ENCODE measurements at regions not wholly inside any gene's neighbourhood (a gene's known extent, or its start where the extent isn't known, plus 50 kb on each side); places are given as distances from the start of the nearest gene placed in this dataset.

DNA sequence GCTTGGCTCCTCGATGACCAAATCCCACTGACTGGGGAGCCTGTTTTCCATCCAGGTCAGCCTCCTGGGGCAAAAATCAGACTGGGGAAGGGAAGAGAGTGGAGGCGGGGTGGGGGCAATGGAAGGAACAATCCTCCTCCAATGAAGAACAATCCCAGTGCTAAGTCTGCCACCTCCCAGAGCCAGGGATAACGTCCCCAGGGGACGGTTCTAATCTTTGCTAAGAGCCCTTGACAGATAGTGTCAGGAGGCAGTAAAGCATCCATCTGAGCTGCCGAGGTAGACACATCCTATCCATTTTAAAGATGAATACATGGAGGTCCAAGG, 298.5 kb upstream of the MSX2 start:
- WGBS, 2 experiments (ENCODE audit: extremely low coverage in 1 of 2, insufficient coverage in 1 of 2, insufficient read length in 1 of 2, insufficient replicate concordance in 2 of 2, low coverage in 1 of 2, low lambda C conversion rate in 2 of 2, missing lambda C conversion rate in 1 of 2) = 82% methylated on average over 5 of the region's 5 CpGs; no CpG with 5 or more reads in 1 of the 2 experiments
- Histone ChIP-seq H3K4me2 (ENCODE audit: insufficient read depth in 1 of 2, low read depth in 2 of 2, low read length in 2 of 2) (no peak overlapping the region), H3K9me3 (ENCODE audit: insufficient read depth in 2 of 2, low read depth in 1 of 2, low read length in 1 of 2) (no peaks in the 10 kb centered on the region), H3K79me1 (ENCODE audit: low read depth, low read length) (no peaks in the 10 kb centered on the region), H2BK120ac (replicated peaks; ENCODE audit: low read depth, low read length) (no peak overlapping the region), H3K4me3 (ENCODE audit: extremely low read depth in 1 of 4, insufficient read depth in 2 of 4, low read depth in 3 of 4, low read length in 4 of 4) (no peak overlapping the region), H3K9ac (replicated peaks in 1 of 4; ENCODE audit: extremely low read depth in 1 of 4, low read depth in 3 of 4, low read length in 3 of 4) (no peak overlapping the region), H3K36me3 (ENCODE audit: control insufficient read depth in 2 of 4, insufficient read depth in 4 of 4, low read length in 3 of 4) (no peaks in the 10 kb centered on the region), H3K18ac (ENCODE audit: extremely low read depth, low read length) (no peak overlapping the region), H3K4me1 (replicated peaks in 1 of 4; ENCODE audit: control insufficient read depth in 3 of 4, insufficient read depth in 4 of 4, low read length in 3 of 4) (no peaks in the 10 kb centered on the region), H3K23ac (ENCODE audit: insufficient read length) (no peak overlapping the region), H3K4ac (replicated peaks; ENCODE audit: insufficient read length, low read depth, low read length) (no peak overlapping the region), H4K91ac (replicated peaks; ENCODE audit: insufficient read length, low read length) (no peak overlapping the region), H3K27ac (ENCODE audit: low read depth, low read length) (no peak overlapping the region), H3K79me2 (ENCODE audit: control insufficient read depth in 1 of 2, insufficient read depth in 2 of 2, low read length in 2 of 2) (no peaks in the 10 kb centered on the region), H2BK15ac (ENCODE audit: low read length) (no peak overlapping the region), H4K5ac (ENCODE audit: insufficient read length, low read depth, low read length) (no peak overlapping the region), H3K27me3 (replicated peaks in 1 of 4; ENCODE audit: control insufficient read depth in 3 of 4, extremely low read depth in 1 of 4, insufficient read depth in 3 of 4, low read length in 3 of 4) (no peaks in the 10 kb centered on the region), H2BK5ac (ENCODE audit: low read depth, low read length) (no peak overlapping the region), H3K56ac (replicated peaks; ENCODE audit: insufficient read length, low read depth, low read length) (no peak overlapping the region), H2BK12ac (ENCODE audit: low read depth, low read length) (peak overlapping the region; percentile 35; the same call in 1 of the 2 replicates), H4K20me1 (replicated peaks in 1 of 2; ENCODE audit: control insufficient read depth in 1 of 2, insufficient read depth in 2 of 2, low read length in 2 of 2) (no peaks in the 10 kb centered on the region), H3K14ac (ENCODE audit: insufficient read length) (no peak overlapping the region), H2AK5ac (ENCODE audit: low read depth, low read length) (no peak overlapping the region), H3K23me2 (ENCODE audit: low read depth, low read length) (no peaks in the 10 kb centered on the region), H2AFZ (ENCODE audit: low read length) (no peak overlapping the region), H4K8ac (ENCODE audit: extremely low read depth, insufficient read depth, low read length) (no peak overlapping the region), H2BK20ac (ENCODE audit: low read length) (no peak overlapping the region)
- CTCF ChIA-PET (ENCODE audit: partially characterized antibody) = interaction anchor here (0.6 to 4.3 kb wide), 5 partner anchors 39 to 310 kb away, joined by 3 to 12 read pairs (median 6); no protein-coding TSS in a partner anchor
- FAIRE-seq (no peak), DNase-seq (ENCODE audit: low read depth in 1 of 2, low spot score in 2 of 2) (no peak)
- POLR2A ChIA-PET (ENCODE audit: partially characterized antibody) = interaction anchor here (0.8 kb wide), 1 partner anchor 9 kb away, joined by 3 read pairs; no protein-coding TSS in a partner anchor
- TF ChIP-seq SP4 (IDR thresholded peaks at IDR 0.05; ENCODE audit: low read length) = no peak
- TF ChIP-seq, protein P1, sequence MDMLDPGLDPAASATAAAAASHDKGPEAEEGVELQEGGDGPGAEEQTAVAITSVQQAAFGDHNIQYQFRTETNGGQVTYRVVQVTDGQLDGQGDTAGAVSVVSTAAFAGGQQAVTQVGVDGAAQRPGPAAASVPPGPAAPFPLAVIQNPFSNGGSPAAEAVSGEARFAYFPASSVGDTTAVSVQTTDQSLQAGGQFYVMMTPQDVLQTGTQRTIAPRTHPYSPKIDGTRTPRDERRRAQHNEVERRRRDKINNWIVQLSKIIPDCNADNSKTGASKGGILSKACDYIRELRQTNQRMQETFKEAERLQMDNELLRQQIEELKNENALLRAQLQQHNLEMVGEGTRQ (IDR thresholded peaks at IDR 0.05; ENCODE audit: low read length) = no peak
- TF ChIP-seq RBBP5 (IDR thresholded peaks at IDR 0.05; ENCODE audit: borderline replicate concordance, low read depth, low read length) = no peak
- no peak for TF ChIP-seq CHD2 (IDR thresholded peaks at IDR 0.05; ENCODE audit: low read length)
- no peak for TF ChIP-seq SIRT6 (IDR thresholded peaks at IDR 0.05; ENCODE audit: low read length)
- no peak for TF ChIP-seq SP1 (IDR thresholded peaks at IDR 0.05; ENCODE audit: low read depth, low read length)
- TF ChIP-seq KDM5A (IDR thresholded peaks at IDR 0.05; ENCODE audit: low read length) = no peak
